ENCODE measurements at regions not wholly inside any gene's neighbourhood (a gene's known extent, or its start where the extent isn't known, plus 50 kb on each side); places are given as distances from the start of the nearest gene placed in this dataset.
A peak's percentile ranks its signal among the peaks of the same experiment; 100 is the strongest.

DNA sequence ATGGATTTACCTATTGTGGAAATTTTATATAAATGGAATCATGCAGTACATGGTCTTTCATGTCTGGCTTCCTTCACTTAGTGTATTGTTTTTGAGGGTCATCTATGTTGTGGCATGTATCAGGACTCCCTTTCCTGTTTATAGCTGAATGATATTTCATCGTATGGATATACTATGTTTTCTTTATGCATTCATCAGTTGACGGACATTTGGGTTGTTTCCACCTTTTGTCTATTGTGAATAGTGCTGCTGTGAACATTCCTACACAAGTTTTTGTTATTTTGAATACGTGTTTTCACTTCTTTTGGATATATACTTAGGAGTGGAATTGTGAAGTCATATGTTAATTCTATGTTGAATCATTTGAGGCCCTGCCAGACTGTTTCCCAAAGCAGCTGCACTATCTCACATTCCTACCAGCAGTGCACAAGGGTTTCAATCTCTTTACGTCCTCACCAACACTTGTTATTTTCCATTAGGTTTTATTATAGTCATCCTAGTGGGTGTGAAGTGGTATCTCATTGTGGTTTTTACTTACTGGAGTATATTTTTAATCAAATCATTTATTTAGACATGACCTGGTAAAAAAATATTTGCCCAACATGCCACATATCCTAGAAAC is 262.7 kb downstream of the DLEU7 start:
- ATAC-seq (ENCODE audit: insufficient read depth, low FRiP score) (no peak), DNase-seq (peak; percentile 43 to 74 (median 61))
- H3K4me1 ChIP-seq (ENCODE audit: control insufficient read depth in 5 of 5, insufficient read depth in 5 of 5, low read length in 5 of 5), result peaks cover 0 to 10% (median 2%) of the 10 kb centered on the region in 5 donors
- peaks cover 0 to 2% (median 0%) of the 10 kb centered on the region in 4 donors for H3K9me3 ChIP-seq (ENCODE audit: control insufficient read depth in 4 of 4, insufficient read depth in 3 of 4, low read length in 3 of 4)
- WGBS, 2 donors, result 70% methylated on average over 4 of the region's 4 CpGs
- no peaks in the 10 kb centered on the region for H3K27me3 ChIP-seq (ENCODE audit: control insufficient read depth in 3 of 3, insufficient read depth in 3 of 3, low read length in 2 of 3)
- H3K4me3 ChIP-seq, result no peak overlapping the region
- H3K9ac ChIP-seq (ENCODE audit: insufficient read depth in 1 of 2, low read length in 2 of 2), result no peak overlapping the region
- no peak for TF ChIP-seq CTCF (IDR thresholded peaks at IDR 0.05; ENCODE audit: control extremely low read depth, extremely low read depth)
- H3K36me3 ChIP-seq (ENCODE audit: control insufficient read depth in 4 of 4, insufficient read depth in 4 of 4, low read length in 4 of 4), result no peaks in the 10 kb centered on the region
- peak overlapping the region in 1 of 2 donors; percentile 81 for H3K27ac ChIP-seq (ENCODE audit: low read depth in 1 of 2, low read length in 1 of 2)

GRCh38 chr13:50581586-50582196 is 261.8 kb downstream of the DLEU7 start:
- Histone ChIP-seq H3K36me3 (ENCODE audit: control insufficient read depth in 4 of 4, insufficient read depth in 4 of 4, low read length in 4 of 4) (no peaks in the 10 kb centered on the region), H3K27ac (ENCODE audit: low read depth in 1 of 2, low read length in 1 of 2) (peak overlapping the region in 1 of 2 donors; percentile 81), H3K4me1 (ENCODE audit: control insufficient read depth in 5 of 5, insufficient read depth in 5 of 5, low read length in 5 of 5) (peaks cover 0 to 13% (median 2%) of the 10 kb centered on the region in 5 donors), H3K27me3 (ENCODE audit: control insufficient read depth in 3 of 3, insufficient read depth in 3 of 3, low read length in 2 of 3) (no peaks in the 10 kb centered on the region), H3K4me3 (no peak overlapping the region), H3K9ac (ENCODE audit: insufficient read depth in 1 of 2, low read length in 2 of 2) (no peak overlapping the region), H3K9me3 (ENCODE audit: control insufficient read depth in 4 of 4, insufficient read depth in 3 of 4, low read length in 3 of 4) (peaks cover 0 to 2% (median 0%) of the 10 kb centered on the region in 4 donors)
- TF ChIP-seq CTCF (IDR thresholded peaks at IDR 0.05; ENCODE audit: control extremely low read depth, extremely low read depth), result no peak
- peak in 1 of 3 donors; percentile 26 for DNase-seq
- ATAC-seq (ENCODE audit: insufficient read depth, low FRiP score), result no peak
- 92 to 95% methylated on average over 1 of the region's 1 CpG for WGBS, 2 donors

GRCh38 chr13:50584856-50585580 is 258.5 kb downstream of the DLEU7 start:
- peak in 1 of 3 donors; percentile 54 for DNase-seq
- Histone ChIP-seq H3K27ac (ENCODE audit: low read depth in 1 of 2, low read length in 1 of 2) (no peak overlapping the region), H3K27me3 (ENCODE audit: control insufficient read depth in 3 of 3, insufficient read depth in 3 of 3, low read length in 2 of 3) (no peaks in the 10 kb centered on the region), H3K4me3 (no peak overlapping the region), H3K36me3 (ENCODE audit: control insufficient read depth in 4 of 4, insufficient read depth in 4 of 4, low read length in 4 of 4) (no peaks in the 10 kb centered on the region), H3K9me3 (ENCODE audit: control insufficient read depth in 4 of 4, insufficient read depth in 3 of 4, low read length in 3 of 4) (peaks cover 0 to 2% (median 0%) of the 10 kb centered on the region in 4 donors), H3K9ac (ENCODE audit: insufficient read depth in 1 of 2, low read length in 2 of 2) (no peak overlapping the region), H3K4me1 (ENCODE audit: control insufficient read depth in 5 of 5, insufficient read depth in 5 of 5, low read length in 5 of 5) (peaks cover 0 to 13% (median 5%) of the 10 kb centered on the region in 5 donors)
- no peak for TF ChIP-seq CTCF (IDR thresholded peaks at IDR 0.05; ENCODE audit: control extremely low read depth, extremely low read depth)
- ATAC-seq (ENCODE audit: insufficient read depth, low FRiP score), result no peak
- WGBS, 2 donors, result 88 to 93% methylated on average over 10 of the region's 10 CpGs

Measured in lung (tissue), 11 donors.